ENCODE measurements at regions not wholly inside any gene's neighbourhood (a gene's known extent, or its start where the extent isn't known, plus 50 kb on each side); places are given as distances from the start of the nearest gene placed in this dataset. TPM values are rescaled to one million over a fixed set of nuclear protein-coding genes. Genes with fewer than 3 reads are reported as not detected.

- H3K4me3 ChIP-seq (ENCODE audit: low read length): no peak overlapping the region
- no peaks in the 10 kb centered on the region for H3K79me2 ChIP-seq (ENCODE audit: control insufficient read depth, insufficient read depth, low read length)
- H2BK120ac ChIP-seq (ENCODE audit: low read depth, low read length): no peak overlapping the region
- H2BK5ac ChIP-seq (ENCODE audit: low read length): no peak overlapping the region
- no peaks in the 10 kb centered on the region for H3K79me1 ChIP-seq (ENCODE audit: low read length)
- H2BK15ac ChIP-seq (replicated peaks; ENCODE audit: low read depth): no peak overlapping the region
- H3K4ac ChIP-seq (ENCODE audit: low read depth, low read length): no peak overlapping the region
- no peak overlapping the region for H3K4me2 ChIP-seq (ENCODE audit: low read length)
- H3K18ac ChIP-seq (ENCODE audit: low read length): no peak overlapping the region
- H4K8ac ChIP-seq (ENCODE audit: low read depth, low read length): no peak overlapping the region
- H3K27ac ChIP-seq (ENCODE audit: low read depth, low read length): no peak overlapping the region
- no peak overlapping the region for H3K23ac ChIP-seq (ENCODE audit: low read length)
- no CpG with 5 or more reads among the region's 1 CpG for WGBS (ENCODE audit: extremely low coverage, insufficient coverage, low lambda C conversion rate)
- no peak overlapping the region for H3K56ac ChIP-seq (ENCODE audit: low read length)
- no peaks in the 10 kb centered on the region for H3K4me1 ChIP-seq (ENCODE audit: control insufficient read depth, low read depth, low read length)
- H3K27me3 ChIP-seq (ENCODE audit: insufficient read depth, low read length, poor library complexity): no peaks in the 10 kb centered on the region
- no peak overlapping the region for H3K9ac ChIP-seq (ENCODE audit: low read length)
- H3K36me3 ChIP-seq (ENCODE audit: control insufficient read depth, insufficient read depth, low read length): no peaks in the 10 kb centered on the region
- DNase-seq: no peak
- H2AK5ac ChIP-seq (ENCODE audit: low read length): no peak overlapping the region
- H4K5ac ChIP-seq (ENCODE audit: low read length): no peak overlapping the region
Observed at GRCh38 chr4:134260126-134260525, 58.5 kb upstream of the PABPC4L start.

Small RNA genes lying in the stretch of these regions (small RNA-seq; reads per million reads assigned to genes)
- not detected for gene AC104619.4 (ENCODE audit: insufficient read depth)
- gene RF00026 (ENCODE audit: insufficient read depth): not detected
